ENCODE measurements at regions not wholly inside any gene's neighbourhood (a gene's known extent, or its start where the extent isn't known, plus 50 kb on each side); places are given as distances from the start of the nearest gene placed in this dataset.

DNA sequence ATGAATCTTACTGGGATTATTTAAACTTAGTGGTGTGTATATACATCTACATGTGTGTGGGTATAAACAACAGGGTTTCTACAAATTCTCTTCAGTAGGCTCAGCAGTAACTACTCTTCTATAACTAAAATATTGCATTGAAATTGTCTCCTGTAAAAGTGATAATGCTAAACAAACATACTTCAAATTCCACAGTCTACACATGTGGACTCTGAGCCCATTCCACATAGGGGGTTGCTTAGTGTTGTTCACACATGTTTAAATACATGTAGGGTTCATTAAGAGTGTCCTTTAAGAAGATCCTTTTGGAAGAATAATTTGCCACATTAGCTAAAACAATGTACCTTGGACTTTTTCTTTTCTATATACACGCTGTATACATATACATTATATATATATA lies 152.8 kb upstream of the VRK2 start:
- TF ChIP-seq EZH2phosphoT487 (IDR thresholded peaks at IDR 0.05) (no peak), EZH2 (IDR thresholded peaks at IDR 0.05) (no peak)
- TF ChIP-seq, protein P1, sequence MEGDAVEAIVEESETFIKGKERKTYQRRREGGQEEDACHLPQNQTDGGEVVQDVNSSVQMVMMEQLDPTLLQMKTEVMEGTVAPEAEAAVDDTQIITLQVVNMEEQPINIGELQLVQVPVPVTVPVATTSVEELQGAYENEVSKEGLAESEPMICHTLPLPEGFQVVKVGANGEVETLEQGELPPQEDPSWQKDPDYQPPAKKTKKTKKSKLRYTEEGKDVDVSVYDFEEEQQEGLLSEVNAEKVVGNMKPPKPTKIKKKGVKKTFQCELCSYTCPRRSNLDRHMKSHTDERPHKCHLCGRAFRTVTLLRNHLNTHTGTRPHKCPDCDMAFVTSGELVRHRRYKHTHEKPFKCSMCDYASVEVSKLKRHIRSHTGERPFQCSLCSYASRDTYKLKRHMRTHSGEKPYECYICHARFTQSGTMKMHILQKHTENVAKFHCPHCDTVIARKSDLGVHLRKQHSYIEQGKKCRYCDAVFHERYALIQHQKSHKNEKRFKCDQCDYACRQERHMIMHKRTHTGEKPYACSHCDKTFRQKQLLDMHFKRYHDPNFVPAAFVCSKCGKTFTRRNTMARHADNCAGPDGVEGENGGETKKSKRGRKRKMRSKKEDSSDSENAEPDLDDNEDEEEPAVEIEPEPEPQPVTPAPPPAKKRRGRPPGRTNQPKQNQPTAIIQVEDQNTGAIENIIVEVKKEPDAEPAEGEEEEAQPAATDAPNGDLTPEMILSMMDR (IDR thresholded peaks at IDR 0.05) = no peak
